ENCODE measurements at regions not wholly inside any gene's neighbourhood (a gene's known extent, or its start where the extent isn't known, plus 50 kb on each side); places are given as distances from the start of the nearest gene placed in this dataset.

GRCh38 chr2:16160281-16161084, 220.1 kb downstream of the MYCN start:
- H3K9ac ChIP-seq: no peak overlapping the region
- no peaks in the 10 kb centered on the region for H3K27me3 ChIP-seq (ENCODE audit: insufficient read depth)
- WGBS (ENCODE audit: low lambda C conversion rate): 16% methylated on average over 6 of the region's 6 CpGs
- TF ChIP-seq MEF2A (IDR thresholded peaks at IDR 0.05; ENCODE audit: borderline replicate concordance, low read depth) (no peak), USF1 (IDR thresholded peaks at IDR 0.05; ENCODE audit: borderline replicate concordance, low read depth) (no peak)
- H3K9me2 ChIP-seq: no peaks in the 10 kb centered on the region
- H3K27ac ChIP-seq (ENCODE audit: low read depth in 2 of 2, low read length in 1 of 2): no peak overlapping the region
- H3K4me2 ChIP-seq: no peak overlapping the region
- H4K20me1 ChIP-seq (ENCODE audit: insufficient read depth): no peaks in the 10 kb centered on the region
- H3K4me3 ChIP-seq (ENCODE audit: low read depth in 2 of 2, low read length in 1 of 2): no peak overlapping the region
- no peaks in the 10 kb centered on the region for H3F3A ChIP-seq (replicated peaks; ENCODE audit: insufficient read depth)
- CTCF ChIA-PET: no interaction called here
- no peak overlapping the region for H2AFZ ChIP-seq (ENCODE audit: low read depth)
- H3K4me1 ChIP-seq (ENCODE audit: control insufficient read depth in 1 of 2, insufficient read depth in 2 of 2, low read depth in 1 of 2, low read length in 1 of 2): no peaks in the 10 kb centered on the region
- H3K9me3 ChIP-seq: no peaks in the 10 kb centered on the region; the same call in 1 of the 2 replicates
- no peaks in the 10 kb centered on the region for H3K79me2 ChIP-seq (ENCODE audit: insufficient read depth)
- H3K36me3 ChIP-seq (replicated peaks in 1 of 2; ENCODE audit: control insufficient read depth in 1 of 2, insufficient read depth in 2 of 2, low read length in 1 of 2): no peaks in the 10 kb centered on the region
- POLR2A ChIA-PET: no interaction called here
- no peak for DNase-seq

DNA sequence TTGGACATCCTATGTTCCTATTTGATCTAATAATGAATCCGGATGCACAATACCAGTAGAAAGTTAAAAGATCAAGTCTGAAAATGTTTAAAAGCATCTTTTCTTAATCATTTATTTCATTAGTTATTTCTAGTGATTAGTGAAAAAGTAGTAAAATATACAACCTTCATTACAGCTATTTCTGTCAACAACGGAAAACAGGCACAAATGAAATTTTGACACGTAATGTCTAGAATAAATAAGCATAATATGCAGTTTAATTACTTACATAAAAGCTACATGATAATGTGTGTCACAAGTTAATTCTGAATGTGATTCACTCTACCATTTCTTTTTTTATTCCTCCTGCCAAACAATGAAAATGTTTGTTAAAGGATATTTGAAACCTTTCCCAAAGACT, 216.1 kb downstream of the MYCN start:
- Histone ChIP-seq H3K9me2 (no peaks in the 10 kb centered on the region), H3K27ac (ENCODE audit: low read depth in 2 of 2, low read length in 1 of 2) (no peak overlapping the region), H3K4me3 (ENCODE audit: low read depth in 2 of 2, low read length in 1 of 2) (no peak overlapping the region), H3K4me2 (no peak overlapping the region), H3K27me3 (ENCODE audit: insufficient read depth) (no peaks in the 10 kb centered on the region), H4K20me1 (ENCODE audit: insufficient read depth) (no peaks in the 10 kb centered on the region), H3F3A (replicated peaks; ENCODE audit: insufficient read depth) (no peaks in the 10 kb centered on the region), H3K4me1 (ENCODE audit: control insufficient read depth in 1 of 2, insufficient read depth in 2 of 2, low read depth in 1 of 2, low read length in 1 of 2) (no peaks in the 10 kb centered on the region), H3K9me3 (no peaks in the 10 kb centered on the region; the same call in 1 of the 2 replicates), H2AFZ (ENCODE audit: low read depth) (no peak overlapping the region), H3K36me3 (replicated peaks in 1 of 2; ENCODE audit: control insufficient read depth in 1 of 2, insufficient read depth in 2 of 2, low read length in 1 of 2) (no peaks in the 10 kb centered on the region), H3K9ac (no peak overlapping the region), H3K79me2 (ENCODE audit: insufficient read depth) (no peaks in the 10 kb centered on the region)
- 30% methylated on average over 3 of the region's 3 CpGs for WGBS (ENCODE audit: low lambda C conversion rate)
- POLR2A ChIA-PET: no interaction called here
- CTCF ChIA-PET: interaction anchor here (0.6 to 1.5 kb wide), 4 partner anchors 13 to 228 kb away, joined by 3 read pairs; no protein-coding TSS in a partner anchor
- TF ChIP-seq CHD2 (IDR thresholded peaks at IDR 0.05; ENCODE audit: low read length, partially characterized antibody) (no peak), SIN3A (IDR thresholded peaks at IDR 0.05; ENCODE audit: borderline replicate concordance, low read depth, low read length) (no peak)
- TF ChIP-seq, protein P1, sequence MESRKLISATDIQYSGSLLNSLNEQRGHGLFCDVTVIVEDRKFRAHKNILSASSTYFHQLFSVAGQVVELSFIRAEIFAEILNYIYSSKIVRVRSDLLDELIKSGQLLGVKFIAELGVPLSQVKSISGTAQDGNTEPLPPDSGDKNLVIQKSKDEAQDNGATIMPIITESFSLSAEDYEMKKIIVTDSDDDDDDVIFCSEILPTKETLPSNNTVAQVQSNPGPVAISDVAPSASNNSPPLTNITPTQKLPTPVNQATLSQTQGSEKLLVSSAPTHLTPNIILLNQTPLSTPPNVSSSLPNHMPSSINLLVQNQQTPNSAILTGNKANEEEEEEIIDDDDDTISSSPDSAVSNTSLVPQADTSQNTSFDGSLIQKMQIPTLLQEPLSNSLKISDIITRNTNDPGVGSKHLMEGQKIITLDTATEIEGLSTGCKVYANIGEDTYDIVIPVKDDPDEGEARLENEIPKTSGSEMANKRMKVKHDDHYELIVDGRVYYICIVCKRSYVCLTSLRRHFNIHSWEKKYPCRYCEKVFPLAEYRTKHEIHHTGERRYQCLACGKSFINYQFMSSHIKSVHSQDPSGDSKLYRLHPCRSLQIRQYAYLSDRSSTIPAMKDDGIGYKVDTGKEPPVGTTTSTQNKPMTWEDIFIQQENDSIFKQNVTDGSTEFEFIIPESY (IDR thresholded peaks at IDR 0.05; ENCODE audit: borderline replicate concordance, low read depth): no peak
- no peak for DNase-seq

GRCh38 chr2:16155766-16156165, 215.4 kb downstream of the MYCN start:
- no peaks in the 10 kb centered on the region for H3F3A ChIP-seq (replicated peaks; ENCODE audit: insufficient read depth)
- POLR2A ChIA-PET: no interaction called here
- no peaks in the 10 kb centered on the region for H3K79me2 ChIP-seq (ENCODE audit: insufficient read depth)
- H3K9me2 ChIP-seq: no peaks in the 10 kb centered on the region
- no peaks in the 10 kb centered on the region for H3K27me3 ChIP-seq (ENCODE audit: insufficient read depth)
- 16% methylated on average over 6 of the region's 6 CpGs for WGBS (ENCODE audit: low lambda C conversion rate)
- no peak overlapping the region for H3K4me3 ChIP-seq (ENCODE audit: low read depth in 2 of 2, low read length in 1 of 2)
- TF ChIP-seq NRF1 (IDR thresholded peaks at IDR 0.05; ENCODE audit: low read depth, low read length): no peak
- CTCF ChIA-PET: interaction anchor here (0.6 to 1.5 kb wide), 3 partner anchors 14 to 228 kb away, joined by 3 read pairs; no protein-coding TSS in a partner anchor
- no peaks in the 10 kb centered on the region for H3K36me3 ChIP-seq (replicated peaks in 1 of 2; ENCODE audit: control insufficient read depth in 1 of 2, insufficient read depth in 2 of 2, low read length in 1 of 2)
- H3K27ac ChIP-seq (ENCODE audit: low read depth in 2 of 2, low read length in 1 of 2): no peak overlapping the region
- no peak overlapping the region for H3K9ac ChIP-seq
- no peaks in the 10 kb centered on the region; the same call in 1 of the 2 replicates for H3K9me3 ChIP-seq
- H3K4me2 ChIP-seq: no peak overlapping the region
- no peaks in the 10 kb centered on the region for H4K20me1 ChIP-seq (ENCODE audit: insufficient read depth)
- H2AFZ ChIP-seq (ENCODE audit: low read depth): no peak overlapping the region
- H3K4me1 ChIP-seq (ENCODE audit: control insufficient read depth in 1 of 2, insufficient read depth in 2 of 2, low read depth in 1 of 2, low read length in 1 of 2): no peaks in the 10 kb centered on the region
- no peak for DNase-seq
